HT1080 (cell line): ENCODE measurements at regions not wholly inside any gene's neighbourhood (a gene's known extent, or its start where the extent isn't known, plus 50 kb on each side); places are given as distances from the start of the nearest gene placed in this dataset.

ENCODE experiments used
- DNase-seq: peaks from one replicate; pipeline ENCODE4 v3.0.0-alpha.2; 2015; ENCODE audit warnings: low read depth

DNA sequence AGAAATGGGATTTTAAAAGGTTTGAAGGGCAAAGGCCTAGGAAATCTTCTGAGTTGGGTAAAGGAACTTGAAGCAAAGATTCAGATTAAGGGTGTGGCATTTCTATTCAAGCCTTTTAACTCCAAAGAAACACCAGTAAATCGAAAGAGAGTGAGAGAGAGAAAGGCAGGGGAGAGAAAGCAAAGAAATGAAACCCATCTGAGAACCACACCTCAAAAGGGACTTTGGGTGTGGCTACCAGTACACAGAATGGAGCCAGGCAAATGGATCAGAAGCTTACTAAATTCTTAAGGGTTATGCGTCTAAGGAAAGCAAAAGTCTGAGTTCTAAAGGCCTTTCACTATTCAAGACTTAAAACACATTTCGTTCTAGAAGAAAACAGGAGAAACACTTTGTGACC lies 277.4 kb downstream of the BCL11B start:
- DNase-seq, result no peak

- DNase-seq, result no peak
Observed at GRCh38 chr14:98997526-98998205, 274.3 kb downstream of the BCL11B start.

DNA sequence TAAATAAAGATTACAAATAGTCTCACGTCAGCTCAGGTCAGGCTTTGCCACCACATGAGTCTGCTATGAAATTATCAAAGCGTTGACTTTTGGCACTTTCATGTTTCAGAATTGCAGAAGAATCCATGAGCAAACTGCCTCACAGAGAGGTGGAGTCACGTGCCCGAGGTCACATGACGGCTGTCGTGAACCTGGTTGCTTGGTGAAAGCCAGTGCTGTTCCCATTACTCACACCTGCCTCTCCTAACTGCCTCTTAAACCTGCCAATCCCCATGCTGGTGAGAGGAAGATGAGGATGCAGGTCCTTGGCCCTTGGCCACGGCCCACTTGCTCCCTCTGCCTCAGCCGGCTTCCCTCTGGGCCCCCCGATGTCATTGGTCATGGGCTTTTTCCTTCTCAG lies 272.7 kb downstream of the BCL11B start:
- no peak for DNase-seq

DNA sequence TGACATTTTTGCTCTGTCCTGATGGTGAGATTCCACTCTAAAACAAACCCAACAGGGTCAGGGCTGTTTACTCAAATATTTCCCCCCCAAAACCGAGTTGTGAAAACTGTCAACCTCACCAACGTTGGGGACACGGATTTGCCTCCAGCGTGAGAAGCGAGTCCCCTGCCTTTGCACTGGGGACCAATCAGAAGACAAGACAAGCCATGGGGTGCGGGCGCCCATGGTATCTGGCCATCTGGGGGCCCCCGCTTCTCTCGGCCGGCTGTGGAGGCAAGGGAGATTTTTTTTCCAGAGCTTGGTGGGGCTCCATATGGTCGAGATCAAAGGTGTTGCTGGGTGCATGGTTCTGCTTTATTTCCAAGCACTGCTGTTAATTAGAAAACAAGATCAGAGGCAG lies 272.1 kb downstream of the BCL11B start:
- no peak for DNase-seq

DNA sequence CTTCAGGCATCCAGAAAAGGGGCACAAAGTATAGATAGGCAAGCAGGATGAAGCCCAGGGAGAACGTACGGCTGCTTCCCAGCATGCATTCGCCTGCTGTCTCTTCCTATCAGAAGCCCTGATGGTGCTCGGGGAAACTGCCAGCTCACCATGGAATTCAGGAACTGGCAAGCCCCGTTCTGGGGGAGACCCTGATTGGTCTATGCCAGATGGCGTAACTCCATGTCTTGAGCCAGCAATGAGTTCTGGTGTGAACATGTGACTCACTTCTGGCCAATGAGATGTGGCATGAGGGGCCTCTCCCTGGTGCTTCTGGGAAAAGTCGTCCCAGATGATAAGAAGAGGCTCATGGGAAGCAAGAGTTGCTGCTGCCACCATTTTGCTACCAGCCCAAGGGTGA lies 270.8 kb downstream of the BCL11B start:
- DNase-seq, result peak; percentile 10

GRCh38 chr14:99003646-99004045 lies 268.4 kb downstream of the BCL11B start:
- no peak for DNase-seq

- DNase-seq, result no peak
Observed at GRCh38 chr14:99004112-99004511, 267.9 kb downstream of the BCL11B start.

DNA sequence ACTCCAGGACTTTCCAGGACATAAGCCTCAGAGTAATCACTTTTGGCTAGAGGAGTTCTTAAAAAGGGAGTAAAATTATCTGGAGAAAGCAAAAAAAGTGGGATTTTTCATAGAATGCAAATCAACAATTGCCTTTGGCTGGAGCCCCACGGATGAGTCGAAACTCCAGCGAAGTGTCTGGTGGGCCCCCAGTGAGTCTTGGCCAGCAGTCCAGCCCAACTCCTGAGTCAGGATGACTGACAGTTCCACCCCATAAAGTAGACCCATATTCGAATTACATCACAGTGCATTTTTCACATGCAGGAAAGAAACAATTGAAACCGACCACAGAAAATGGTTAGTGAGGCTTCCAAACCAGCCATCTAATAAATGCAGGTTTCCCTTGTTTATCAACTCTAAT lies 265.7 kb downstream of the BCL11B start:
- DNase-seq, result no peak

- no peak for DNase-seq
Observed at GRCh38 chr14:99007795-99008194, 264.2 kb downstream of the BCL11B start.

DNA sequence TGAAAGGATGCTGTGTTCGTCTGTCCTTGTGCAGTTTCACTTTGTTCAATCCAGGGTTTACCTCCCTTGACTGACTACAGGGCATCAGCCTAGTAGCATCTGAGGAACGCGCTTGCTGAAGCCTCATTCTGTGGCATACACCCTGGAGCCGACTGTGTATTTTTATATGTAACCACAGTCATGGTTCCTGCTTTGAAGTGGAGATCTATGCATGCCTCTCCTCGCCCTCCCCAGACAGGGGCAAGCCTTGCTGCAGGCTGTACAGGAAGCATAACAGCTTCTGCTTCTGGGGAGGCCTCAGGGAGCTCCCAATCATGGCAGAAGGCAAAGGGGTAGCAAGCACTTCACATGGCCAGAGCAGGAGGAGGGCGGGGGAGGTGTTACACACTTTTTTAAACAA lies 262.1 kb downstream of the BCL11B start:
- DNase-seq, result no peak

GRCh38 chr14:99011385-99011784 lies 260.6 kb downstream of the BCL11B start:
- DNase-seq, result no peak

- no peak for DNase-seq
Observed at GRCh38 chr14:99012703-99013102, 259.3 kb downstream of the BCL11B start.

DNA sequence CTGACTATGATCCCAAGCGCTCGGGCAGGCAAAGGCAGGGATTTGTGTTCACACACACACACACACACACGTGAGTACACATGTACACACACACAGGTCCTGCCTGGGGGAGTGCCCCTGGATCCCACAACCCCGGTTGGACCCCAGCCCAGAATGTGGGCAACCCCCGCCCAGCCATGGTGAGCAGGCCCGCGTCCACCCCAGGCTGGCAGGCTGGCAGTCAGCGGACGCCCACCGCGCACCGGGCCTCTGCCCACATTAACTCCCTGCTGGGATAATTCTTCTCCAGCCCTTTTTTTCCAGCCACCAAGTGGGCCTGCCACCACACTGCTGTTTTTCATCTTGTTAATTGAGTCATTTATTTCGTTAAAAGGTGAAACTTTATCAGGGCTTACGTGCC lies 256.2 kb downstream of the BCL11B start:
- DNase-seq, result no peak

GRCh38 chr14:99023371-99023770 lies 248.6 kb downstream of the BCL11B start:
- DNase-seq, result no peak

GRCh38 chr14:99024926-99025325 lies 247.1 kb downstream of the BCL11B start:
- no peak for DNase-seq

- DNase-seq, result no peak
Observed at GRCh38 chr14:99025418-99025817, 246.6 kb downstream of the BCL11B start.

DNA sequence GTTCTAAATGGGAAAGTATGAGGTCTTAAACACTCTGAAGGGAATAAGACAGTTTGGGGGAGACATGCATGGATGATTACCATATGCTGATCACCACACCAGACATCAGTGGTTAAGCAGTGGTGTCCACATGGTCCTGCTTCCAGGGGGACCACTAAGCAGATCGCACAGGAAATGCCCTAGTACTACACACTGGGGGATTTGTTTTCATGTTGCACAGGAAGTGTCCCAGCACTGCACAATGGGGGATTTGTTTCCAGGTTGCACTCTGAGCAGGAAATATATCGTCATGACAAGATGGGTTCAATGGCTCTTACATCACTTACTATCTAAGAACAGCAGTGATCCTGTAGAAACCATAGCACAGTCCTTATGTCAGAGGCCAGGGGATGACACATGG lies 245.5 kb downstream of the BCL11B start:
- peak; percentile 24 for DNase-seq

- DNase-seq, result no peak
Observed at GRCh38 chr14:99028041-99028440, 244.0 kb downstream of the BCL11B start.

DNA sequence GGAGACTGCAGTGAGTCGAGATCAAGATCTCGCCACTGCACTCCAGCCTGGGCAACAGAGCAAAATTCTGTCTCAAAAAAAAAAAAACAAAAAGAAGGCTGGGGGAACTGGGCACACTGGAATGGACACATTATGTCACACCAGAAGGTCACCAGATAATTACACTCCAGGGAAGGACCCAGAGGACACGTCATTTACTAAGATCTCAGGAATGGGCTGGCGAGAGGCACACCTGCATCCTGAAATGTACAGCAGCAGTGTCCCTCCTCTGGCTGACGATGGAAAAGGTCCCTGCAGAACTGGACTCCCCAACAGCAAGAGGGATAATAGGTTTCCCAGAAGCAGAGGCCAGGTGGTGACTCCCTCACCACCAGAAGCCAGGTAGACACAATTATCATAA lies 243.5 kb downstream of the BCL11B start:
- DNase-seq, result no peak

- DNase-seq, result no peak
Observed at GRCh38 chr14:99029145-99029915, 242.7 kb downstream of the BCL11B start.

DNA sequence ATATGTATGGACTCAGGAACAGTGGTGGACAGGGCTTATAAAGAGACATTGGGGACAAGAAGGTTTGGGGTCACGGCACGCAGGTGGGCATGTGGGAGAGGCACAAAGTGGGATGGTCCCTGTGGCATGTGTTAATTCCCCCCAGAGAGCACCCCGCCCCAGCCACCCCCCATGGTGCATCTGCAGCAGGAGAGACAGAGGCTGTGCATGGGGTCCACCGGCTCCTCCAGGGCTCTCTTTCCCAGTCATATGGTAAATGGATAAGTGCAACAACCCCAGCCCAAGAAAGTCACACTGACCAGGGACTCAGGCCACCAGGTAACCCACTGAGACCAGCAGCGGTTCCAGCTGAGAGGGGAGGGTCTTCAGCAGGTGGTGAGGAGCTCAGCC lies 242.1 kb downstream of the BCL11B start:
- DNase-seq, result no peak

DNA sequence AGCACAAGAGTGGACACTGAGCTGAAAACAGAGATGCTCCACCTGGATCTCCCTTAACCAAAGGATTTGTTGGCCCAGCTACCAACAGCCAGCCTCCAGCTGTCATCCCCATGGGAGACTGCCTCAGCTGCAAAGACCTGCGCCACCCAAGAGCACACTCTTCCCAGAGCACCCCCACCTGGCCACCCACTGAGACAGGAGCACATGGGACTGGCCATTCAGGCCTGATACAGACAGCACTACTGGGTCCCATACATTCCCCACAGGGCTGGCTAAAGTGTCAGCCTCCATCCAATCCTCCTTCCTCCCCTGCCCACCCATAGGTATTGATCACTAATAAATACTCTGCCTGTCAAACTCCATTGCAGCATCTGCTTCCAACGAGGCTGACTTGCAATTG lies 241.5 kb downstream of the BCL11B start:
- DNase-seq, result no peak

- DNase-seq, result no peak
Observed at GRCh38 chr14:99032759-99033158, 239.2 kb downstream of the BCL11B start.
